Right cardiac atrium (tissue), 5 donors: ENCODE measurements at regions not wholly inside any gene's neighbourhood (a gene's known extent, or its start where the extent isn't known, plus 50 kb on each side); places are given as distances from the start of the nearest gene placed in this dataset.

ENCODE experiments used
- ATAC-seq, 2 donors: fragments of 200-7000 bp; cut with Tn5 transposase; one replicate each; pipeline versions ENCODE4 v1.8.0 to v1.9.1; 2020; ENCODE audit warnings: moderate library complexity in 2 of 2, mild to moderate bottlenecking in 1 of 2
- DNase-seq, 3 donors: peaks; one replicate each; pipeline ENCODE4 v3.0.0-alpha.2; 2020
- H3K27ac ChIP-seq: one replicate; pipeline ENCODE4 v1.5.1; 2013; ENCODE audit warnings: mild to moderate bottlenecking, low read length, control low read depth, moderate library complexity
- H3K27me3 ChIP-seq: one replicate; pipeline ENCODE4 v1.6.1; 2013; ENCODE audit not compliant: control insufficient read depth, insufficient read depth
- H3K4me1 ChIP-seq: one replicate; pipeline ENCODE4 v1.6.1; 2013; ENCODE audit warnings: low read length; ENCODE audit not compliant: control insufficient read depth, insufficient read depth
- H3K4me3 ChIP-seq: one replicate; pipeline ENCODE4 v1.5.1; 2013; ENCODE audit warnings: low read length, control low read depth
- H3K9me3 ChIP-seq: one replicate; pipeline ENCODE4 v1.6.1; 2013; ENCODE audit warnings: low read length; ENCODE audit not compliant: control insufficient read depth
- WGBS: extraction: QIAGEN DNeasy Blood & Tissue Kit; methylation state at CpG from one replicate; pipeline ENCODE4 v1.1.7; 2013; 5-methylcytosine and 5-hydroxymethylcytosine counted together
- intact Hi-C, 4 donors: fragments of 100-400 bp; cut with DNase I; formaldehyde crosslinking; loops; one replicate each; pipeline versions ENCODE4 v1.11.0 to v1.14.0; 2022 to 2023
- donor health status: healthy with polysubstance abuse.
- donor health status: DM: no; HTN: yes; CAD: no.
- donor health status: DM: no; HTN: no; CAD: no.
- donor health status: DM: no; HTN: yes; CAD: no; lungs with severe emphysema.
- donor health status: DM: yes; HTN: yes; CAD: no.

DNA sequence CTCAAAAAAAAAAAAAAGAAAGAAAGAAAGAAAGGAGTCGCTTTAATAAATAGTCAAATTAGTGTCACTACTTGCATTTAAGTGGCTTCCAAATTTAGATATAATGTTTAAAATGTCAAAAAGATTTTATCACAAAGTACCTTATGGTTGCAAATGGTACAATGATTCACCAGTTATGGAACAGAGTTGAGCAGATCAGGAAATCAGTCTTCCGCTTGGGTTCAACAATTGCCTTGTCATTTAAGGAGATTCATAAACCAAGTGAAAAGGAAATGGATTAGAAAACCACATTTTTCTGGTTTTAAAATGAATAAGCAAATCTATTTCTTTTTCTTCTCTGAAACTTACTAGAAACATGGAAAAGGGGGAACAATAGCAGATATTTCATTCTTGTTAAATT, 94.8 kb upstream of the PTPRT start:
- Histone ChIP-seq H3K4me1 (no peaks in the 10 kb centered on the region), H3K9me3 (no peaks in the 10 kb centered on the region), H3K27me3 (no peaks in the 10 kb centered on the region), H3K27ac (no peak overlapping the region), H3K4me3 (no peak overlapping the region)
- intact Hi-C loops = no loop called here
- ATAC-seq (no peak), DNase-seq (no peak)
- 78% methylated on average over 2 of the region's 2 CpGs for WGBS

GRCh38 chr20:43283126-43283525, 93.4 kb upstream of the PTPRT start:
- Histone ChIP-seq H3K9me3 (no peaks in the 10 kb centered on the region), H3K27me3 (no peaks in the 10 kb centered on the region), H3K4me3 (no peak overlapping the region), H3K4me1 (no peaks in the 10 kb centered on the region), H3K27ac (no peak overlapping the region)
- WGBS = 82% methylated on average over 2 of the region's 2 CpGs
- intact Hi-C loops = no loop called here
- DNase-seq (no peak), ATAC-seq (no peak)

DNA sequence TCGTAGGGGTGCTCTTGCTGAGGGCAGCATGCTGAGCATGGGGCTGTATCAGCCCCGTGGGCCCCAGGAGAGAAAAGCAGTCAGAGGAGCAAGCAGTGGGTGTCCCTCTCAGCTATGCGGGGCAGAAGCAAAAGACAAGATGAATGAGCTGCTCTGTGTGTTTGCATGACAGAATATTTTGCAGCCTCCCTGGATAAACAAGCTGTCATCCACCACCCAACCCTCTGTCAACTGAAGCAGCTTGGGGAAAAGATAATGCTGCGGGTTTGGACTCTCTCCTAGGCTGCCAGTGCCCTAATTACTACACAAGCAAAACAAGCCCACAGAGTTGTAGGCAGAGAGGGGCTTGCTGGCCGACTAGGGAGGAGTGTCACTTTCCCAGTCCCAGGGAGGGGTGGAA, 82.3 kb upstream of the PTPRT start:
- no peak overlapping the region for H3K27ac ChIP-seq
- no peak overlapping the region for H3K4me3 ChIP-seq
- 23% methylated on average over 5 of the region's 5 CpGs for WGBS
- DNase-seq (no peak), ATAC-seq (no peak)
- no peaks in the 10 kb centered on the region for H3K4me1 ChIP-seq
- intact Hi-C loops = no loop called here
- H3K27me3 ChIP-seq = no peaks in the 10 kb centered on the region
- peaks cover 3% of the 10 kb centered on the region for H3K9me3 ChIP-seq

DNA sequence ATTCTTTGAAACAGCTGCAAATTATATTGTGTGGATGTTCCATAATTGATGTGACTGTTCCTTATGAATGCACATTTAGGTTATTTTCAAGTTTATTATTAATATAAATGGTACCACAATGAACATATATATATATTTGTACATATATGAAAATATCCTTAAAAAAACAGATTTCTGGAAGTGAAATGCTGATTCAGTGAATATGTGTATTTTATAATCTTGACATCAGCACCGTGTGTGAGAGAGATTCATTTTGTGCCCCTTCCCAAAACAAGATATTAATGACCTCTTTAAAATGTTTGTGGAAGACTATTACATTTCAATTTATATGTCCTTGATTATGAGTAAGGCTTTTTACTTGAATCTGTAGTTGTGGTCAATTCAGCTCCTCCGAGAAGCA, 75.7 kb upstream of the PTPRT start:
- H3K4me1 ChIP-seq = no peaks in the 10 kb centered on the region
- H3K27ac ChIP-seq = no peak overlapping the region
- ATAC-seq (no peak), DNase-seq (no peak)
- intact Hi-C loops = no loop called here
- no peaks in the 10 kb centered on the region for H3K9me3 ChIP-seq
- peaks cover 3% of the 10 kb centered on the region for H3K27me3 ChIP-seq
- H3K4me3 ChIP-seq = no peak overlapping the region
- WGBS = 64% methylated on average over 2 of the region's 2 CpGs

- no peak for DNase-seq
- Histone ChIP-seq H3K4me1 (no peaks in the 10 kb centered on the region), H3K27ac (no peak overlapping the region), H3K9me3 (no peaks in the 10 kb centered on the region), H3K4me3 (no peak overlapping the region), H3K27me3 (peaks cover 3% of the 10 kb centered on the region)
- no peak for ATAC-seq
- intact Hi-C loops = no loop called here
- WGBS = 60% methylated on average over 2 of the region's 2 CpGs
Measured at GRCh38 chr20:43263226-43263625, 73.5 kb upstream of the PTPRT start.

- DNase-seq (no peak), ATAC-seq (no peak)
- H3K27me3 ChIP-seq = peaks cover 3% of the 10 kb centered on the region
Measured at GRCh38 chr20:43262341-43262740, 72.6 kb upstream of the PTPRT start.

GRCh38 chr20:43255877-43256276, 66.2 kb upstream of the PTPRT start:
- WGBS = 84% methylated on average over 7 of the region's 7 CpGs
- Histone ChIP-seq H3K9me3 (no peaks in the 10 kb centered on the region), H3K27me3 (no peaks in the 10 kb centered on the region), H3K4me3 (no peak overlapping the region), H3K4me1 (no peaks in the 10 kb centered on the region), H3K27ac (no peak overlapping the region)
- DNase-seq = no peak
- intact Hi-C loops = no loop called here
- ATAC-seq = no peak

More at GRCh38 chr20:43262341-43262740, 72.6 kb upstream of the PTPRT start:
- Histone ChIP-seq H3K9me3 (no peaks in the 10 kb centered on the region), H3K4me1 (no peaks in the 10 kb centered on the region), H3K4me3 (no peak overlapping the region), H3K27ac (no peak overlapping the region)
- intact Hi-C loops = no loop called here
- 83% methylated on average over 8 of the region's 8 CpGs for WGBS

GRCh38 chr20:43252761-43253160, 63.1 kb upstream of the PTPRT start:
- no peaks in the 10 kb centered on the region for H3K9me3 ChIP-seq
- no peaks in the 10 kb centered on the region for H3K27me3 ChIP-seq
- intact Hi-C loops = no loop called here
- ATAC-seq = no peak
- H3K27ac ChIP-seq = no peak overlapping the region
- H3K4me1 ChIP-seq = no peaks in the 10 kb centered on the region
- no peak overlapping the region for H3K4me3 ChIP-seq
- WGBS = 66% methylated on average over 4 of the region's 4 CpGs
- DNase-seq = no peak

- Histone ChIP-seq H3K27me3 (no peaks in the 10 kb centered on the region), H3K4me3 (no peak overlapping the region), H3K4me1 (no peaks in the 10 kb centered on the region), H3K9me3 (no peaks in the 10 kb centered on the region), H3K27ac (no peak overlapping the region)
- 79% methylated on average over 2 of the region's 2 CpGs for WGBS
- intact Hi-C loops = no loop called here
- DNase-seq (no peak), ATAC-seq (no peak)
Measured at GRCh38 chr20:43248341-43248740, 58.6 kb upstream of the PTPRT start.

DNA sequence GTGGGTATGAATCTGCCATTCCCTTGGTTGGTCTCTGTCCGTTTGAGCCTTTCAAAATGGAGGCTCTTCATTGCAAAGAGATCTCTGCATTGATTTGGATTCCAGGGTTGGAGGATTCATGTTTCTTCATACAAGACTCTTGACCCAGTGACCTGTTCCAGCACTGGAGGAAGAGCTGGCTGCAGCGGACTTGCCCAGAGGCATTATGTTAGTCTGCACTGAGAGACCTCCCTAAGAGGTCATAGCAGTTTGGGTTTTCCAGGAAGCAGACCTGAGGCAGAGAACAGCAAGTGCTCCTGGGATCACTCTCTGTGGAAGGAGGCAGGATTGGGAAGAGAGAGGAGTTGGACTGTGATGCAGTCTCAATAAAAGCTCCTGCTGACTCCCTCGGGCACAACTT, 57.7 kb upstream of the PTPRT start:
- Histone ChIP-seq H3K4me1 (no peaks in the 10 kb centered on the region), H3K9me3 (no peaks in the 10 kb centered on the region), H3K27me3 (no peaks in the 10 kb centered on the region), H3K4me3 (no peak overlapping the region), H3K27ac (no peak overlapping the region)
- no peak for DNase-seq
- WGBS = 50% methylated on average over 3 of the region's 3 CpGs
- intact Hi-C loops = no loop called here
- ATAC-seq = no peak

DNA sequence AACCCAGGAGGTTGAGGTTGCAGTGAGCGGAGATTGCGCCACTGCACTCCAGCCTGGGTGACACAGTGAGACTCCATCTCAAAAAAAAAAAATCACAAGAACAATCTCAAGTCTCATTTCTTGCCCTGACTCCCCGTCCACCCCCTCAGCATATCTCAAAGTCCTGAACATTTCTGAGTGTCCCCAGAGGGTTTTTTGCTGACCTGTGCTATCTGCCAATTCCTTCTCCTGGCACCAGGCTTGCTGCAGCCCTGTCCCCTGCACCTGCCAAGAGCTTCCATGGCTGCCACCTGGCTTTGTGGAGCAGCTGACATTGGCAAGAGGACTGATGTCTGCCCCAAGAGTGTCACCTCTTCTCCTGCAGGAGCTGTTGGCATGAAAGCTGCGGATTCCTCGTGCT, 54.9 kb upstream of the PTPRT start:
- intact Hi-C loops = no loop called here
- no peak for DNase-seq
- no peaks in the 10 kb centered on the region for H3K4me1 ChIP-seq
- no peaks in the 10 kb centered on the region for H3K9me3 ChIP-seq
- H3K4me3 ChIP-seq = no peak overlapping the region
- ATAC-seq = no peak
- 81% methylated on average over 5 of the region's 5 CpGs for WGBS
- H3K27ac ChIP-seq = no peak overlapping the region
- no peaks in the 10 kb centered on the region for H3K27me3 ChIP-seq

DNA sequence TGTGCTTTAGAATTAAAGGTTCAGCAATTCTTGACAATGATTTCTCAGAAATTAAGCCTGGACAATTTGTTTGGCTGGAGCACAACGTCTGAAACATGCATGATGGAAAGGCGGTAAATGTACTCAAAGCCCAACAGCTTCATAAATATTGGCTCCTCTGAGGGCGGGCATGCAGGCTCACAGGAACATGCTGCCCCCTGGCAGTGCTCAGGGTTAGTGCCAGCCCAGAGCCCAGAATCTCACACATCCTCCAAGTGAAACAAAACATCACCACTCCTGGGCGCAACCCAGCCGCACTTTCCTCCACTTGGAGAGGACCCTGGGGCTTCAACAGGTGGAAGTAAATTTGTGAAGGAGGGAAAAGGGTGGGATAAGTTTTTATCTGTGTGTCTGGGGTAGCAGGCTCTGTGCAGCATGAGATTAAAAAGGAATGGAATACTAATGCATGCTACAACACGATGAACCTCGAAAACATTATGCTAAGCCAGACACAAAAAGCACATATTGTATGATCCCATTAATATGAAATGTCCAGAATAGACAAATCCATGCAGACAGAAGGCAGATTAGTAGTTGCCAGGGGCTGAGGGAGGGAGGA, 54.1 kb upstream of the PTPRT start:
- 50% methylated on average over 7 of the region's 7 CpGs for WGBS
- intact Hi-C loops = no loop called here
- no peak overlapping the region for H3K27ac ChIP-seq
- no peaks in the 10 kb centered on the region for H3K9me3 ChIP-seq
- H3K4me3 ChIP-seq = no peak overlapping the region
- no peak for DNase-seq
- no peaks in the 10 kb centered on the region for H3K4me1 ChIP-seq
- no peaks in the 10 kb centered on the region for H3K27me3 ChIP-seq
- ATAC-seq = no peak
